HCT116 (cell line): ENCODE measurements at regions not wholly inside any gene's neighbourhood (a gene's known extent, or its start where the extent isn't known, plus 50 kb on each side); places are given as distances from the start of the nearest gene placed in this dataset.

Experiments used
- ATAC-seq: fragments of 200-7000 bp; cut with Tn5 transposase; 2 replicates; pipeline ENCODE4 v1.9.1; 2020; ENCODE audit warnings: mild to moderate bottlenecking, moderate library complexity
- BruUV-seq: library from RNA; stranded (reverse); fragments of 400-500 nt; replicated peaks from 2 replicates; lab custom pipeline; 2021; lab: Mats Ljungman, UMichigan
- CTCF ChIA-PET: fragments of 300-600 bp; sonication (Branson Sonifier 250); formaldehyde crosslinking; loops from one replicate; lab custom pipeline; 2021; ENCODE audit warnings: antibody characterized with exemption; lab: Charles Lee
- POLR2A ChIA-PET: fragments of 300-600, 350-600 bp; sonication (Branson Sonifier 250); formaldehyde crosslinking; loops from one replicate; lab custom pipeline; 2021; ENCODE audit warnings: antibody characterized with exemption; lab: Charles Lee
- RAD21 ChIA-PET, 2 experiments: fragments of 300-600 bp; sonication (Branson Sonifier 250); formaldehyde crosslinking; loops; one replicate each; lab custom pipeline; 2023; ENCODE audit warnings: low total read pairs in 2 of 2; ENCODE audit not compliant: uncharacterized antibody in 2 of 2, unreplicated experiment in 2 of 2, low non-redundant PET in 1 of 2; lab: Charles Lee
- DNase-seq: peaks from one replicate; pipeline ENCODE4 v3.0.0-alpha.2; 2010; ENCODE audit warnings: low read depth, low spot score
- H2AFZ ChIP-seq: fragments of 200-600 bp; shearing (Covaris generic), sonication (generic); 2 replicates; pipeline ENCODE4 v1.6.1; 2017; ENCODE audit warnings: low read depth, mixed run types, mixed read lengths, antibody characterized with exemption, low read length; ENCODE audit not compliant: poor library complexity, severe bottlenecking
- H3K27ac ChIP-seq: 2 replicates; pipeline ENCODE4 v1.5.1; 2012; ENCODE audit warnings: low read depth, low read length
- H3K27me3 ChIP-seq: fragments of 200-600 bp; sonication (generic); 2 replicates; pipeline ENCODE4 v1.6.1; 2016; ENCODE audit warnings: mixed run types, low read length, mixed read lengths; ENCODE audit not compliant: insufficient read depth
- H3K36me3 ChIP-seq, 2 experiments: fragments of 200-500 bp in 1 of 2; fragments of 200-600 bp in 1 of 2; sonication (Bioruptor generic) in 1 of 2; sonication (generic) in 1 of 2; 2 replicates each; pipeline versions ENCODE4 v1.5.1 to v1.6.1; 2014 to 2016; ENCODE audit warnings: low read length in 2 of 2, inconsistent platforms in 1 of 2, mixed read lengths in 1 of 2, mixed run types in 1 of 2; ENCODE audit not compliant: insufficient read depth in 2 of 2, control insufficient read depth in 1 of 2
- H3K4me1 ChIP-seq, 2 experiments: fragments of 200-600 bp in 1 of 2; sonication (generic) in 1 of 2; 2 replicates each; pipeline versions ENCODE4 v1.5.1 to v1.6.1; 2012 to 2017; ENCODE audit warnings: low read length in 2 of 2, inconsistent platforms in 1 of 2, mild to moderate bottlenecking in 1 of 2, mixed read lengths in 1 of 2, mixed run types in 1 of 2, moderate library complexity in 1 of 2; ENCODE audit not compliant: insufficient read depth in 2 of 2, control insufficient read depth in 1 of 2
- H3K4me2 ChIP-seq: fragments of 200-600 bp; sonication (generic); 2 replicates; pipeline ENCODE4 v1.6.1; 2017; ENCODE audit warnings: mixed run types, low read length, mixed read lengths
- H3K4me3 ChIP-seq, 2 experiments: fragments of 200-600 bp in 1 of 2; sonication (generic) in 1 of 2; replicated peaks in 1 of 2; 2 replicates each; pipeline ENCODE4 v1.5.1; 2011 to 2016; ENCODE audit warnings: low read length in 2 of 2, control low read depth in 1 of 2, low read depth in 1 of 2, mild to moderate bottlenecking in 1 of 2, mixed read lengths in 1 of 2, mixed run types in 1 of 2
- H3K79me2 ChIP-seq: fragments of 200-600 bp; sonication (generic); 2 replicates; pipeline ENCODE4 v1.6.1; 2017; ENCODE audit warnings: mild to moderate bottlenecking, mixed run types, low read length, moderate library complexity, mixed read lengths; ENCODE audit not compliant: insufficient read depth
- H3K9ac ChIP-seq: fragments of 200-600 bp; sonication (generic); 2 replicates; pipeline ENCODE4 v1.6.1; 2016; ENCODE audit warnings: low read length, mixed read lengths
- H3K9me2 ChIP-seq: fragments of 200-600 bp; sonication (generic), shearing (Covaris generic); 2 replicates; pipeline ENCODE4 v1.6.1; 2017; ENCODE audit warnings: mixed run types, mild to moderate bottlenecking, moderate library complexity; ENCODE audit not compliant: insufficient read depth
- H3K9me3 ChIP-seq, 2 experiments: fragments of 200-500 bp in 1 of 2; fragments of 200-600 bp in 1 of 2; sonication (Bioruptor generic) in 1 of 2; sonication (generic) in 1 of 2; 2 replicates each; pipeline ENCODE4 v1.6.1; 2014 to 2017; ENCODE audit warnings: low read length in 2 of 2, mixed read lengths in 2 of 2, inconsistent platforms in 1 of 2, low read depth in 1 of 2, mild to moderate bottlenecking in 1 of 2, mixed run types in 1 of 2, moderate library complexity in 1 of 2; ENCODE audit not compliant: control insufficient read depth in 1 of 2, insufficient read depth in 1 of 2
- H4K20me1 ChIP-seq: fragments of 200-600 bp; sonication (generic), shearing (Covaris generic); 2 replicates; pipeline ENCODE4 v1.6.1; 2017; ENCODE audit warnings: mixed run types, mild to moderate bottlenecking, moderate library complexity; ENCODE audit not compliant: insufficient read depth
- ATF3 ChIP-seq: IDR thresholded peaks from 2 replicates; pipeline ENCODE4 v1.6.1; 2012
- CTCF ChIP-seq, 3 experiments: fragments of 200-600 bp in 1 of 3; sonication (generic) in 1 of 3; IDR thresholded peaks in 2 of 3; conservative IDR thresholded peaks in 1 of 3; 2 replicates each; pipeline ENCODE4 v1.5.1; 2012 to 2017; ENCODE audit warnings: low read depth in 2 of 3, low read length in 2 of 3, antibody characterized with exemption in 1 of 3, borderline replicate concordance in 1 of 3, control low read depth in 1 of 3, mild to moderate bottlenecking in 1 of 3, mixed read lengths in 1 of 3, mixed run types in 1 of 3, moderate library complexity in 1 of 3; ENCODE audit not compliant: insufficient read depth in 1 of 3
- ELF1 ChIP-seq: IDR thresholded peaks from 2 replicates; pipeline ENCODE4 v1.6.1; 2012; ENCODE audit warnings: low read depth, borderline replicate concordance
- EZH2phosphoT487 ChIP-seq: fragments of 200-600 bp; IDR thresholded peaks from 2 replicates; pipeline ENCODE4 v1.6.1; 2018; ENCODE audit warnings: antibody characterized with exemption, borderline replicate concordance
- FOSL1 ChIP-seq: IDR thresholded peaks from 2 replicates; pipeline ENCODE4 v1.6.1; 2012; ENCODE audit warnings: low read depth
- POLR2AphosphoS5 ChIP-seq: IDR thresholded peaks from 2 replicates; pipeline ENCODE4 v1.6.1; 2011; ENCODE audit warnings: mild to moderate bottlenecking, low read depth, low read length, moderate library complexity
- REST ChIP-seq: IDR thresholded peaks from 2 replicates; pipeline ENCODE4 v1.6.1; 2012; ENCODE audit warnings: low read depth
- SIN3A ChIP-seq: IDR thresholded peaks from 2 replicates; pipeline ENCODE4 v1.6.1; 2012; ENCODE audit warnings: low read depth
- TCF7L2 ChIP-seq: IDR thresholded peaks from 2 replicates; pipeline ENCODE4 v1.7.0; 2011; ENCODE audit warnings: borderline replicate concordance, inconsistent platforms; ENCODE audit not compliant: insufficient read depth, insufficient read length; ENCODE audit errors: extremely low read depth
- YY1 ChIP-seq: IDR thresholded peaks from 2 replicates; pipeline ENCODE4 v1.6.1; 2011; ENCODE audit warnings: low read length, low read depth, moderate library complexity, mild to moderate bottlenecking; ENCODE audit not compliant: insufficient replicate concordance; ENCODE audit errors: extremely low read depth
- ZFX ChIP-seq: fragments of 450-650 bp; IDR thresholded peaks from 2 replicates; pipeline ENCODE4 v1.6.1; 2017
- intact Hi-C: fragments of 100-400 bp; cut with micrococcal nuclease; formaldehyde crosslinking; loops from 2 replicates; pipeline ENCODE4 v1.10.0; 2022

- no peak for TF ChIP-seq REST
- TF ChIP-seq FOSL1 = no peak
These were observed 82.3 kb upstream of the SIMC1 start (continued) for GRCh38 chr5:176155922-176156359.

GRCh38 chr5:176157656-176158055 is 80.6 kb upstream of the SIMC1 start:
- Histone ChIP-seq H3K9ac (no peak overlapping the region), H3K4me3 (no peak overlapping the region), H4K20me1 (no peaks in the 10 kb centered on the region), H3K9me3 (no peaks in the 10 kb centered on the region), H3K4me1 (no peaks in the 10 kb centered on the region), H3K79me2 (no peaks in the 10 kb centered on the region), H3K9me2 (no peaks in the 10 kb centered on the region), H3K27me3 (no peaks in the 10 kb centered on the region), H3K27ac (no peak overlapping the region), H3K4me2 (no peak overlapping the region), H3K36me3 (no peaks in the 10 kb centered on the region), H2AFZ (no peak overlapping the region)
- ATAC-seq (no peak), DNase-seq (no peak)
- ChIA-PET RAD21 (no interaction called here), CTCF (no interaction called here), POLR2A (no interaction called here)
- no TSS peak for BruUV-seq
- intact Hi-C loops = no loop called here
- TF ChIP-seq YY1 = no peak
- no peak for TF ChIP-seq ZFX
- no peak for TF ChIP-seq POLR2AphosphoS5
- no peak for TF ChIP-seq ATF3
- TF ChIP-seq FOSL1 = no peak
- no peak for TF ChIP-seq CTCF (IDR thresholded peaks at IDR 0.05 in 2 of 3, conservative IDR thresholded peaks at IDR 0.05 in 1 of 3; ENCODE audit: borderline replicate concordance in 1 of 3, insufficient read depth in 1 of 3, low read depth in 2 of 3, low read length in 2 of 3)
- TF ChIP-seq TCF7L2 = no peak
- TF ChIP-seq ELF1 = no peak
- no peak for TF ChIP-seq EZH2phosphoT487
- TF ChIP-seq SIN3A = no peak
